Peyer's patch (tissue), 4 donors: ENCODE measurements at regions not wholly inside any gene's neighbourhood (a gene's known extent, or its start where the extent isn't known, plus 50 kb on each side); places are given as distances from the start of the nearest gene placed in this dataset.

Source experiments
- CTCF ChIP-seq, 6 experiments: fragments of 450-650 bp in 4 of 6; fragments of 200-600 bp in 2 of 6; sonication (generic) in 1 of 6; IDR thresholded peaks; one replicate each; pipeline ENCODE4 v1.5.1; 2017 to 2019; ENCODE audit warnings: antibody characterized with exemption in 6 of 6, mild to moderate bottlenecking in 3 of 6, moderate library complexity in 1 of 6
- POLR2A ChIP-seq, 2 donors: fragments of 450-650 bp; IDR thresholded peaks; one replicate each; pipeline ENCODE4 v1.5.1; 2017; ENCODE audit warnings: antibody characterized with exemption in 2 of 2, mild to moderate bottlenecking in 2 of 2, moderate library complexity in 2 of 2

DNA sequence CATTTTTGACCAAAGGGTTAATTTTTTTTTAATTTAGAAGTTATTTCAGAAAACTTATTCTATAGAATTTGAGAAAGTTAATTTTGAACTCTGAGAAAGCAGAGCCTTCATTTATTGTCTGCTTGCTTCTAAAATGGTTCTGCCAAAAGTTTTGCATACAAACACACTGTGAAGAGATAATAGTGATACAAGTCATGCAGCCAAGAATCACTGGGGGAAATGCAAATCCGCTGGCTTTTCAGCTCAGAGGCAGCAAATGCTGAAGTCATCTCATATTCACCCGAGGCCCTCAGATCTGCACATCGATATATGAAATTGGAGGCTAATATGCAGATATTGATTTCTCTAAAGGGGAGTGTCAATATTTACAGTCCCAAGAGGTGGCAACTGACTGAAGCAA lies 186.2 kb downstream of the KIT start:
- TF ChIP-seq CTCF (IDR thresholded peaks at IDR 0.05) (no peak), POLR2A (IDR thresholded peaks at IDR 0.05) (no peak)
